T-helper 2 cell treated with Interferon-gamma antibody and Interleukin-4, amounts not matched to agents 5 μg/mL and 100 μg/mL, for 36 hours (primary cell): ENCODE measurements at regions not wholly inside any gene's neighbourhood (a gene's known extent, or its start where the extent isn't known, plus 50 kb on each side); places are given as distances from the start of the nearest gene placed in this dataset.

Experiments used
- DNase-seq: peaks from one replicate; pipeline ENCODE4 v3.0.0; 2021; ENCODE audit warnings: low spot score
- H3K27ac Mint-ChIP-seq: one replicate; pipeline ENCODE4 v1.8.0; 2021; ENCODE audit warnings: mild to moderate bottlenecking, mixed read lengths
- H3K27me3 Mint-ChIP-seq: one replicate; pipeline ENCODE4 v1.8.0; 2021; ENCODE audit warnings: low read depth, mixed read lengths
- H3K36me3 Mint-ChIP-seq: one replicate; pipeline ENCODE4 v1.8.0; 2021; ENCODE audit warnings: low read depth, mixed read lengths
- H3K4me1 Mint-ChIP-seq: one replicate; pipeline ENCODE4 v1.8.0; 2021; ENCODE audit warnings: low read depth, mixed read lengths
- H3K4me3 Mint-ChIP-seq: one replicate; pipeline ENCODE4 v1.8.0; 2022; ENCODE audit warnings: mild to moderate bottlenecking, moderate library complexity, mixed read lengths
- H3K9me3 Mint-ChIP-seq: one replicate; pipeline ENCODE4 v1.8.0; 2021; ENCODE audit warnings: mixed read lengths

DNA sequence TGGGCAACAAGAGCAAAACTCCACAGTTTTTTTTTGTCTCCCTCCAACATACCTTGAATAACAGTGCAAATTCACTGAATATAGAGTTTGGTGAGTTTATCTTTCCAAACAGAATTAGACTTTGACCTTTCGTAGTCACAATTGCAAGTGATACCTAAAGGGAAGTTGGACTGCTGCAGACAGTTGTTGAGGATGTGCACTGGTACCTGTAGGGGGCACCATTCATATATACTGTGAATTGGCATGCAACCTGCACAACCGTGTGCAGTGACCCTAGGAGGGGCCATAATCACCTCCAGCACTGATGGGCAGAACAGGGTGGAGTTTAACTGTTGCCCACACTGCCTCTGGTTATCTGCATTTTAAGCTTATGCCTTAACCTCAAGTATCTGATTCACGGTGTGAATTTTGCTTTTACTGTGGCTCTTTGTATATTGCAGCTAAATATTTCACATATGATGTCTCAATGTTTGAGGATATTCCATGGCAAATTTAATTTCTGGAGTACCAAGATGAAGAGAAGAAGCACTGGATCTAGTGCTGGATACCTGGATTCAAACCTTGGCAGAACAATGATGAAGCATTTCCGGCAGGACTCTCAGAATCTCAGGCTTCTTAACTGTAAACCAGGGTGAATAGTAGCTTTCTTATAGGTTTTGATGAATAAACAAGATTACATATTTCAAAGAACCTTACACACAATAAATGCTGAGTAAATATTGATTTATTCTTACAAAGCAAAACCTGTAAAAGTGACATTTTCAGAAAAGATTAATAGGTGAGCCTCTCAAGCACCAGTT is 144.3 kb downstream of the ACTBL2 start:
- no peak for DNase-seq
- Mint-ChIP-seq H3K27me3 (no peaks in the 10 kb centered on the region), H3K27ac (no peak overlapping the region), H3K36me3 (no peaks in the 10 kb centered on the region), H3K4me3 (no peak overlapping the region), H3K9me3 (no peaks in the 10 kb centered on the region), H3K4me1 (peaks cover 2% of the 10 kb centered on the region)

DNA sequence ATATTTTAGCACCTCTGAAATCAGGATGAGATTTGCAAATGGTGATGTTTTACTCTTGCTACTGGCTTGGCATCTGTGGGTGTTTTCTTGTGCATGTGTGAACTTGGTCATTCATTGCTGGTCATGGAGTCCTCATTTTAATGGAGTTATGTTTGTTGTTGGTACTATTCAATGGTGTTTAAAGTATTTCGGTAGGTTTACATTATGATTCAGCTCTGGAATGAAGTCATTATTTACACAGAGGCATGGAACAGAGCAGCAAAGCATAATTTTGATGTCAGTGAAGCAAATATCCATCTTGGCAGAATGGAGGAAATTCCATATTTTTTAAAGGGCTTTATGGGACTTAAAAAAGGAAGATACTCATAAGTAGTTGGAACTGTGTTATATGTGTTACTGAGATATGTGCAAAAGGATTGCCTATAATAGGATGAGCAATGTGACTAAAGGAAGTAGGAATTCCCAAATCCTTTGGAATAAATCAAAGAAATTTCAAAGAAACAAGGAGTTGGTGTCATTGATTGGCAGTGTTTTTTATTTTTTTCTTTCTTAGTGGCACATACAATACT is 147.4 kb downstream of the ACTBL2 start:
- H3K4me1 Mint-ChIP-seq, result no peaks in the 10 kb centered on the region
- no peak for DNase-seq
- H3K9me3 Mint-ChIP-seq, result no peaks in the 10 kb centered on the region
- no peak overlapping the region for H3K4me3 Mint-ChIP-seq
- no peaks in the 10 kb centered on the region for H3K36me3 Mint-ChIP-seq
- no peaks in the 10 kb centered on the region for H3K27me3 Mint-ChIP-seq
- no peak overlapping the region for H3K27ac Mint-ChIP-seq

DNA sequence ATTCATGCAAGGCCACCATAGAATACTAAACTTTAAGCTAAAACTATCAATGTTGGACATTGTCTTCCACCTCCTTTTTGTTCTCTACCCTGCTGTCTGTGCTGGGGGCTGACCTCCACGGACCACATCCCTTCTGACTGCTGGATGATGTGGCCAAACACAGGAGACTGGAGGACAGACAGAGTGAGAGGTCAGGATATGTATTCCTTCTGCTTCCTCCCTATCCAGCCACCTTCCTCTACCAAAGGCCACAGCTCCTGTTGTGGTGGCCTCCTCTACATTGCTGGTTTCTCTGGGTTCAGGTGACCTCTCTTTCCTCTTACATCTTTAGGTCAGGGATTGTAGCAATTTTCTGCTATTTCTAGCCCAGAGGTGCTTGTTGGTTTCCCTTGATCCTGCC is 148.1 kb downstream of the ACTBL2 start:
- H3K4me3 Mint-ChIP-seq, result no peak overlapping the region
- DNase-seq, result no peak
- no peaks in the 10 kb centered on the region for H3K27me3 Mint-ChIP-seq
- H3K27ac Mint-ChIP-seq, result no peak overlapping the region
- H3K36me3 Mint-ChIP-seq, result no peaks in the 10 kb centered on the region
- no peaks in the 10 kb centered on the region for H3K4me1 Mint-ChIP-seq
- no peaks in the 10 kb centered on the region for H3K9me3 Mint-ChIP-seq

DNA sequence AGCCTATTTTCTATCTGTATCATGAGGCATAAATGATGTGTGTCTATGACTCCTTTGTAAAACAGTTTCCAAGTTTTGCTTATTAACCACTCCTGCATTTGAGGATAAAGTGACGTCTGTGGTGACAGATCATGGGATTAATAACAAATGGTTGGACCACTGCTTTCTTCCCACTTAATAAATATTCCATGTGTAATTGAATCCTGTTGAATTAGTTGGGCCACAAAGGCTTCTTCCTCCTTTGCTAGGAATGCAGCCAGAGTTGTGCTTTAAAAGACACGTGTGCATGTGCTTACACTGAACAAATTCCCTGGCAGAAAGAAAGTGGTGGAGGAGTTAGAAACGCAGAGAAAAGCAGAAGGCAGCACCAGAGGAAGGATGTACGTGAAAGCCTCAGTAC is 150.2 kb downstream of the ACTBL2 start:
- no peak overlapping the region for H3K4me3 Mint-ChIP-seq
- no peak overlapping the region for H3K27ac Mint-ChIP-seq
- no peaks in the 10 kb centered on the region for H3K9me3 Mint-ChIP-seq
- no peak for DNase-seq
- H3K36me3 Mint-ChIP-seq, result no peaks in the 10 kb centered on the region
- H3K4me1 Mint-ChIP-seq, result peaks cover 5% of the 10 kb centered on the region
- no peaks in the 10 kb centered on the region for H3K27me3 Mint-ChIP-seq

DNA sequence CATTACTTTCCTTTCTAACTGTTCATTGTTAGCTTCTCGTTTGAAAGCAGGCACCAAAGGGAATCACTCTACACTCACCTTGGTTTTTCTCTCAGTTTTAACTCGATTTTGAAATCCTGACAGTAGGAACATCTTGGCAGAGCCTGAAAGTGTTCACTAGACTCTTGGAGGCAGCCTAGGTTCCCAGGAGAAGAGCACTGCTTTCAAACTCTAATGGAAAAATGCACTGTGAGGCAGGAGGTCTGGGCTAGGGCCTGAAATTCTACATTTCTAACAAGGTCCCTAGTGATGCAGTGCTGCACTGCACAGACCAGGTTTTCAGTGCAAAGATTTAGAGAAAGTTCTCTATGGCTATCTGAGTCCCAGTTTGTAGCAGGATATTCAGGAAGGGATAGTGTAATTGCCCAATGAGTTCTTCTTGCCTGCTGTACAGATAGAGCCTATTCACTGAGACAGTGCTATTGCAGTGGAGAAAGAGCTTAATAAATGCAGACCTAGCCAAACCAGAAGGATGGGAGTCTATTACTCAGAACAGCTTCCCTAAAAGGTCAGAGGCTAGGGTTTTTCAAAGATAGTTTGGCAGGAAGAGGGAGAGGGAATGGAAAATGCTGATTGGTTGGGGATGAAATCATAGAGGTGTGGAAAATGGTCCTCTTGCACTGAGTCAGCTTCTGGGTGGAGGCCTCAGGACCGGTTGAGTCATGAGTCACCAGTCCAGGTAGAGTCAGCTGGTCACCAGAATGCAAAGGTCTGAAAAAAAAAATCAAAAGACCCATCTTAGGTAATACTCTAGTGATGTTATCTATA is 153.9 kb downstream of the GPBP1 start:
- Mint-ChIP-seq H3K4me1 (peaks cover 8% of the 10 kb centered on the region), H3K9me3 (no peaks in the 10 kb centered on the region), H3K4me3 (no peak overlapping the region), H3K27me3 (no peaks in the 10 kb centered on the region), H3K36me3 (no peaks in the 10 kb centered on the region), H3K27ac (no peak overlapping the region)
- peak; percentile 17 for DNase-seq

DNA sequence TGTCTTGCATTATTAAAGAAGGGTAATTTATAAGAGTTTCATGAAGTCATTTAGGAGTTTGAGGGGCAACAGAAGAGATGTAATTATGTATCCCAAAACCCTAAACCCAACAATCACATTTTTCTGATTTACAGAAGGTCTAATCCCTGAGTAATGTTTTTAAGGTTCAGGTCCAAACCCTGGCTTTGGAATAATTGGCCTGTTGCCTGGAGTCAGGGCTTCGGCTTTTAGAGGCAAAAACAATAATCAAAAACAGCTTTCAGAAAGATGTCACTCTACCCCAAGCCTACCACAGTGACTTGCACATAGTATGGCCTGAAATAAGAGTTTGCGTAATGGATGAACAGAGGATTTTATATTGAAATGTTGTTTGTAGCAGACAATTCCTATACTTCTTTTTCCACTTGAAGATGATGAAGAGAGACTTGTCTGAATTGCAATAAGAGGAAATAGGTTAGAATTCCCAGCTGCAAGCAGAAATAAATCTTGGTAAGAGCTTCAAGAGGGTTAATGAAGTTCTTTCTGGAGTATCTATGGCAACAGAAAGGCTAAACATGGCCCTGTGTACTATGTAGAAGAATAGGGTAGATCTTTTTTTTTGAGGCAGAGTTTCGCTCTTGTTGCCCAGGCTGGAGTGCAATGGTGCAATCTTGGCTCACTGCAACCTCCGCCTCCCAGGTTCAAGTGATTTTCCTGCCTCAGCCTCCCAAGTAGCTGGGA is 152.0 kb downstream of the GPBP1 start:
- H3K4me3 Mint-ChIP-seq, result no peak overlapping the region
- H3K36me3 Mint-ChIP-seq, result no peaks in the 10 kb centered on the region
- peaks cover 8% of the 10 kb centered on the region for H3K4me1 Mint-ChIP-seq
- H3K9me3 Mint-ChIP-seq, result no peaks in the 10 kb centered on the region
- no peak for DNase-seq
- no peak overlapping the region for H3K27ac Mint-ChIP-seq
- H3K27me3 Mint-ChIP-seq, result no peaks in the 10 kb centered on the region

DNA sequence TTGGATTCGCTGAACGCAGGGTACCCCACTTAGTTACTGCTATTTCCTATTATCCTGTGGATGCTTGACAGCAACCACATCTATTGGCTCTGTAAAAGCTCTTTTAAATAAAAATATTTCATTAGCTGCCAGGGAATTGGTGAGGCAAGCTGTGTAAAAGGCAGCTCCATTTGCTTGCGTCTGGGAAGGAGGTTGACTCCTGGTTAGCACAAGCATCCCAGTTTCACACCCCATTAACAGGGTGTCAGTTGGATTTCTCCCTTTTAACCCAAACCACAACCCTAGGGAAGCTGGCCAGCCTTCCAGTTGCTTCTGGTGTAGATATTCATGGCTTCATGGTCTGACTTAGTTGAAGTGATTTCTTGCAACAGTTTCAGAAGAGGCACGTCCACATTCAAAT is 151.0 kb downstream of the GPBP1 start:
- DNase-seq, result no peak
- Mint-ChIP-seq H3K4me1 (peaks cover 8% of the 10 kb centered on the region), H3K9me3 (no peaks in the 10 kb centered on the region), H3K4me3 (no peak overlapping the region), H3K36me3 (no peaks in the 10 kb centered on the region), H3K27me3 (no peaks in the 10 kb centered on the region), H3K27ac (no peak overlapping the region)

DNA sequence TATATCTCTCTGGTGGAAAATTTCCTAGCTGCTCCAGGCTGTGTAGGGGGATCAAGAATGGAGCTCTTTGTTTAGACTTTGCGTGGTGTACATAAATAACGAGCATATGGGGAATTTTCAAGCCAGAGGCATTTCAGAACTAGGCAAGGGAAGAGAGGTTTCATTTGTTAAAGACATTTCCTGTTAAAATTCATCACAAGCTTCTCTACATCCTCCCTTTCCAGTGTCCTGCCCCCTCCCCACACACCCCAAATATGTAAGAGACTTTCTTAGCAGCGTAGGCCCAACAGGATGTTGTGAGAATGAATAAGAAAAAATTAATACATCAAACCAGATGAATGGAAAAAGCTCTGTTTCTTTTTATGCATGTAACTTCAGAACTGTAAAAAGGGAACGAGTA is 150.3 kb downstream of the GPBP1 start:
- peaks cover 8% of the 10 kb centered on the region for H3K4me1 Mint-ChIP-seq
- DNase-seq, result peak; percentile 20
- H3K9me3 Mint-ChIP-seq, result no peaks in the 10 kb centered on the region
- no peaks in the 10 kb centered on the region for H3K36me3 Mint-ChIP-seq
- H3K27ac Mint-ChIP-seq, result no peak overlapping the region
- no peak overlapping the region for H3K4me3 Mint-ChIP-seq
- no peaks in the 10 kb centered on the region for H3K27me3 Mint-ChIP-seq

DNA sequence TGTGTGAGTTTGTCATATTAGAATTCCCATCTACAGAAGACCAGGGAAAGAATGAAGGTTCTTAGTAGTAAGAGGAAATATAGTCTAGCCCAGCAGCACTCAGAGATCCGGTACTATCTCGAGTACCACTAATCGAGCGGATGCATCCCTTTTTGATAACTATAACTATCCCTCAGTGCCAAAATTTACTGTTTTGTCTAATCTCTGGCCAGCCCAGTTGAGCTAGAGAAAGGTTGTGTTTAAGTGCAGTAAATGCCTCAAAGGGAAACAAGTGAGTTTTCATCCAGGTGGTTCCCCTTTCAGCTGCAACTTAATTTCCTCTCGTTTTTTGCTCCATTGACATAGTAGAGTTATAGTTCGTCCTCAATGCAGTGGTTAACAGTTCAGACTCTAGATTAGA is 146.7 kb downstream of the GPBP1 start:
- DNase-seq, result no peak
- H3K9me3 Mint-ChIP-seq, result no peaks in the 10 kb centered on the region
- H3K27me3 Mint-ChIP-seq, result no peaks in the 10 kb centered on the region
- no peak overlapping the region for H3K27ac Mint-ChIP-seq
- H3K4me3 Mint-ChIP-seq, result no peak overlapping the region
- peaks cover 3% of the 10 kb centered on the region for H3K4me1 Mint-ChIP-seq
- no peaks in the 10 kb centered on the region for H3K36me3 Mint-ChIP-seq

DNA sequence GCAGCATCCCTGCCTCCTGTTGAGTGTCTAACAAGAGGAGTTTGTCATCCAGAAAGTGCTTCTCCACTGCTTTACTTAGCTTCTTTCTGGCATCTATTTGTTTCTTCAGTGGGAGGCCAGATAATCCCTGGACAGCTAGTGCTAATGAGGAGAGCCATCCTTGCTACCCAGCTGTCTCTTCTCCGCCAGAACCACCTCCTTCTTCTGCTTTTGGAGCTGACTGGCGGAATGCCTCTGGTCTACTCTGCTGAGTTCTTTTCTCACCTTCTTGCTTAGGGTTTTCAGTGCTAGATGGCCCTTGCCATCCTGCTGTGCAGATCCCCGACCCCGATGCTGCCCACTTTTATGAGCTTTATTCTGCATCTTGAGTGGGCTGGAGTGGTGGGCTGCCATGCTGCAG is 145.8 kb downstream of the GPBP1 start:
- no peaks in the 10 kb centered on the region for H3K27me3 Mint-ChIP-seq
- no peak overlapping the region for H3K27ac Mint-ChIP-seq
- peaks cover 3% of the 10 kb centered on the region for H3K4me1 Mint-ChIP-seq
- DNase-seq, result no peak
- H3K36me3 Mint-ChIP-seq, result no peaks in the 10 kb centered on the region
- H3K4me3 Mint-ChIP-seq, result no peak overlapping the region
- no peaks in the 10 kb centered on the region for H3K9me3 Mint-ChIP-seq

DNA sequence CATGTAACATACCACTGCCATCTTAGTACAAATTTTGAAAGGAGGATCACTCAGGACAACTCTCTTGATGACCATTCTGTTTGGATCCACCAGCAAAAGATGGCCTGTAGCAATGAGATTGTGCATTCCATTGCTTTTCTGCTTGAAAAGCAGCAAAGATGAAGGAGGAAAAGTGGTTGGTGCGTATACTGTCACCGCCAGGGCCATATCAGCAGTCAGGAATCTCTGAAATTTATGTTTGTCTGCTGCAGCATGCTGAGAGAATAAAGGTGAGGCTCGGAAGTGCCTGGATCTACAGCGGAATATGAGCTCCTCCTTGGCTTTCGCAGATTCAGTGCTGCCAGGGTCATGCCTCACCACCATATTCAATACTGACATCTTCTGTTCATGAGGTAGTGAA is 144.4 kb downstream of the GPBP1 start:
- Mint-ChIP-seq H3K4me1 (no peaks in the 10 kb centered on the region), H3K36me3 (no peaks in the 10 kb centered on the region), H3K27ac (no peak overlapping the region), H3K9me3 (no peaks in the 10 kb centered on the region), H3K27me3 (no peaks in the 10 kb centered on the region), H3K4me3 (no peak overlapping the region)
- DNase-seq, result no peak

DNA sequence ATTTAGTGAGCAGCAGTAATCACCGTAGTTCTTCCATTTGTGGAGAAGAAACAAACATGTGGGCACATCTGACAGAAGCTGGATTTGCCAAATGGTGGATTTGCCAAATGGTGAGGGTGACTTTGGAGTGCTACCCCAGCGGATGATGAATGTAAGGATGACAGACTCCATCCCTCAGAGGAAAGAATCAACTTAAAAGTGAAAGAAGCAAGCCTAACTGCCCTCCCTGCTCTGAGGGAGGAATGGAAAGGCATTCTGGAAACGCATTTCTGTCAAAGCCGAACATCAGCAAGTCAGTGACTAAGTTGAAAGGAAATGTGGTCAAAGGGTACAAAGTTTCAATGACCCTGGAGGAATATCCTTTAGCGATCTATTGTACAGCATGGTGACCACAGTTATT is 143.5 kb downstream of the GPBP1 start:
- no peaks in the 10 kb centered on the region for H3K36me3 Mint-ChIP-seq
- H3K4me3 Mint-ChIP-seq, result no peak overlapping the region
- DNase-seq, result no peak
- H3K27me3 Mint-ChIP-seq, result no peaks in the 10 kb centered on the region
- H3K4me1 Mint-ChIP-seq, result no peaks in the 10 kb centered on the region
- no peak overlapping the region for H3K27ac Mint-ChIP-seq
- no peaks in the 10 kb centered on the region for H3K9me3 Mint-ChIP-seq

DNA sequence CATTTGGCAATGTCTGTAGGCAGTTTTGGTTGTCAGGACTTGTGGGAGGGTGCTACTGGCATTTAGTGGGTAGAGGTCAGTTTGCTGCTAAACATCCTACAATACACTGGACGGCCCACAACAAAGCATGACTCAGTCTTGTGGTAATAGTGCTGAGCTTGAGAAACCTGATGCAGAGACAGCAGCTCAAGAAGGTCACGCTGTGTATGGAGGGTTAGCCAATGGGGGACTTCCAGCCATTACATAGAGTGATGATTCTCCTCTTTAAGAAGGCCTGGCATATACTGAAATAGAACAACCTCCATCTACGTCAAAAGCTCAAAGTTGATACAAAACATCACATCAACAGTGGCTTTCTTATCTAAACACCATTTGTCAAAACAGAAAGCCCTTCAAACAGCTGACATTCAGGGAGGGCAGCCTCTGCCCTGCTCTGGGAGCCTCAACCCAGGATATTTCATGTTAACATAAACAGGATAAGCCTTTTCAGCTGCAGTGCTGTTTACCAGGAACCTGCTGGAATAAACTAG is 143.0 kb downstream of the GPBP1 start:
- no peak overlapping the region for H3K4me3 Mint-ChIP-seq
- peak; percentile 44 for DNase-seq
- H3K36me3 Mint-ChIP-seq, result no peaks in the 10 kb centered on the region
- H3K4me1 Mint-ChIP-seq, result no peaks in the 10 kb centered on the region
- H3K9me3 Mint-ChIP-seq, result no peaks in the 10 kb centered on the region
- no peak overlapping the region for H3K27ac Mint-ChIP-seq
- no peaks in the 10 kb centered on the region for H3K27me3 Mint-ChIP-seq

DNA sequence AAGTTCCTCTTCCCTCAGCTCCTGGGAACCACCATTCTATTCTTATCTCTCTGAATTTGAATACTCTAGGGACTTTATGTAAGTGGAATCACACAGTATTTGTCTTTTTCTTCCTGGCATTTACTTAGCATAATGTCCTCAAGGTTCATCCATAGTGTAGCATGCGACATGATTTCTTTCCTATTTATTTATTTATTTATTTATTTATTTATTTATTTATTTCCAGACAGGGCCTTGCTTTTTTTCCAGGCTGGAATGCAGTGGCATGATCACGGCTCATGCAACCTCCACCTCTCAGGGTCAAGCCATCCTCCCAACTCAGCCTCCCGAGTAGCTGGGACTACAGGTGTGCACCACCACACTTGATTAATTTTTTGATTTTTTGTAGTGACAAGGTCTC is 142.1 kb downstream of the GPBP1 start:
- no peak overlapping the region for H3K4me3 Mint-ChIP-seq
- no peak overlapping the region for H3K27ac Mint-ChIP-seq

More for the DNA sequence above, 142.1 kb downstream of the GPBP1 start:
- Mint-ChIP-seq H3K4me1 (no peaks in the 10 kb centered on the region), H3K9me3 (no peaks in the 10 kb centered on the region), H3K27me3 (no peaks in the 10 kb centered on the region), H3K36me3 (no peaks in the 10 kb centered on the region)
- DNase-seq, result no peak
